ENCODE measurements at regions not wholly inside any gene's neighbourhood (a gene's known extent, or its start where the extent isn't known, plus 50 kb on each side); places are given as distances from the start of the nearest gene placed in this dataset.

GRCh38 chr2:128765811-128766210 is 447.1 kb upstream of the HS6ST1 start:
- ChIA-PET CTCF (no interaction called here), POLR2A (no interaction called here)
- Histone ChIP-seq H3K27ac (ENCODE audit: insufficient read depth, low read depth, low read length) (no peak overlapping the region), H3K9me3 (replicated peaks; ENCODE audit: control insufficient read depth, insufficient read depth, low read length) (no peaks in the 10 kb centered on the region), H2AFZ (ENCODE audit: low read depth, low read length) (no peak overlapping the region), H3K4me2 (ENCODE audit: insufficient read depth, low read length) (no peak overlapping the region), H3K36me3 (ENCODE audit: control insufficient read depth in 2 of 2, extremely low read depth in 1 of 2, insufficient read depth in 2 of 2, low read length in 2 of 2) (no peaks in the 10 kb centered on the region), H3K27me3 (ENCODE audit: control insufficient read depth in 2 of 2, insufficient read depth in 2 of 2, low read length in 2 of 2) (no peaks in the 10 kb centered on the region), H3K79me2 (ENCODE audit: control insufficient read depth, insufficient read depth, low read length) (no peaks in the 10 kb centered on the region), H4K20me1 (replicated peaks; ENCODE audit: control insufficient read depth, extremely low read depth, insufficient read depth, low read length) (no peaks in the 10 kb centered on the region), H3K9me1 (replicated peaks; ENCODE audit: control insufficient read depth, extremely low read depth, insufficient read depth, low read length) (no peaks in the 10 kb centered on the region), H3K4me1 (ENCODE audit: control insufficient read depth, extremely low read depth, insufficient read depth, low read length) (no peaks in the 10 kb centered on the region), H3K4me3 (replicated peaks in 1 of 3; ENCODE audit: insufficient read depth in 1 of 3, low read depth in 1 of 3, low read length in 3 of 3) (no peak overlapping the region), H3K9ac (replicated peaks; ENCODE audit: extremely low read depth, insufficient read depth, low read length) (no peak overlapping the region)
- intact Hi-C loops (cut with micrococcal nuclease) (no loop called here), dilution Hi-C loops (cut with MboI; ENCODE audit: extremely low pct_ligation_motif_present, low sequenced_read_pairs) (no loop called here)
- TF ChIP-seq FOS (IDR thresholded peaks at IDR 0.05; ENCODE audit: borderline replicate concordance, insufficient read depth, low read length) (no peak), CTCF (IDR thresholded peaks at IDR 0.05; ENCODE audit: extremely low read depth in 1 of 2, insufficient read depth in 1 of 2, low read depth in 1 of 2, low read length in 2 of 2) (no peak), JUN (IDR thresholded peaks at IDR 0.05; ENCODE audit: borderline replicate concordance, insufficient read depth, insufficient read length, low read depth) (no peak), MYC (IDR thresholded peaks at IDR 0.05; ENCODE audit: low read depth, low read length) (no peak), EZH2 (IDR thresholded peaks at IDR 0.05; ENCODE audit: borderline replicate concordance, low read depth, low read length, severe bottlenecking) (no peak), GATA2 (IDR thresholded peaks at IDR 0.05; ENCODE audit: insufficient read depth, insufficient read length, low read depth, low read length) (no peak), POLR2A (IDR thresholded peaks at IDR 0.05; ENCODE audit: low read depth, low read length) (no peak), POLR2AphosphoS5 (IDR thresholded peaks at IDR 0.05; ENCODE audit: insufficient read depth, low read depth, low read length) (no peak)
- TF ChIP-seq, protein P1, sequence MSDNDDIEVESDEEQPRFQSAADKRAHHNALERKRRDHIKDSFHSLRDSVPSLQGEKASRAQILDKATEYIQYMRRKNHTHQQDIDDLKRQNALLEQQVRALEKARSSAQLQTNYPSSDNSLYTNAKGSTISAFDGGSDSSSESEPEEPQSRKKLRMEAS (IDR thresholded peaks at IDR 0.05; ENCODE audit: insufficient read depth, insufficient read length), result no peak
- DNase-seq (ENCODE audit: low read depth, low spot score) (no peak), FAIRE-seq (no peak)
- no TSS peak for BruUV-seq (replicated peaks)
